Testis (tissue), 2 donors: ENCODE measurements at regions not wholly inside any gene's neighbourhood (a gene's known extent, or its start where the extent isn't known, plus 50 kb on each side); places are given as distances from the start of the nearest gene placed in this dataset.
"Not testable (repeated sequence)": the region's sequence is repeated elsewhere in the genome, so short reads cannot be mapped to it uniquely, and the experiment has no call there.

Source experiments
- DNase-seq: peaks from one replicate; pipeline ENCODE4 v3.0.0-alpha.2; 2019
- H3K27ac ChIP-seq, 2 donors: fragments of 200-600 bp; sonication (generic); one replicate each; pipeline ENCODE4 v1.5.1; 2019
- H3K27me3 ChIP-seq: fragments of 200-600 bp; sonication (generic); one replicate; pipeline ENCODE4 v1.5.1; 2019
- H3K36me3 ChIP-seq: fragments of 200-600 bp; sonication (generic); one replicate; pipeline ENCODE4 v1.5.1; 2017; ENCODE audit warnings: low read depth; ENCODE audit errors: missing control alignments
- H3K4me1 ChIP-seq: fragments of 200-600 bp; sonication (generic); one replicate; pipeline ENCODE4 v1.5.1; 2019
- H3K4me3 ChIP-seq, 2 donors: fragments of 200-600 bp; sonication (generic); one replicate each; pipeline ENCODE4 v1.5.1; 2017 to 2019
- H3K9me3 ChIP-seq: fragments of 200-600 bp; sonication (generic); one replicate; pipeline ENCODE4 v1.5.1; 2017
- POLR2A ChIP-seq: fragments of 450-650 bp; IDR thresholded peaks from one replicate; pipeline ENCODE4 v1.6.1; 2017; ENCODE audit warnings: antibody characterized with exemption, mild to moderate bottlenecking, moderate library complexity
- WGBS, 2 donors: methylation state at CpG; one replicate each; pipeline ENCODE4 v1.1.5; 2018; 5-methylcytosine and 5-hydroxymethylcytosine counted together
- intact Hi-C: fragments of 100-400 bp; cut with DNase I; formaldehyde crosslinking; loops from one replicate; pipeline ENCODE4 v1.15.1; 2023; ENCODE audit warnings: low total_unique reads
- TF ChIP-seq, protein P1 (sequence below), 3 experiments: fragments of 450-650 bp in 2 of 3; fragments of 200-600 bp in 1 of 3; sonication (generic) in 1 of 3; IDR thresholded peaks; one replicate each; pipeline ENCODE4 v1.5.1; 2016 to 2019; ENCODE audit warnings: antibody characterized with exemption in 3 of 3, mild to moderate bottlenecking in 2 of 3, moderate library complexity in 1 of 3

DNA sequence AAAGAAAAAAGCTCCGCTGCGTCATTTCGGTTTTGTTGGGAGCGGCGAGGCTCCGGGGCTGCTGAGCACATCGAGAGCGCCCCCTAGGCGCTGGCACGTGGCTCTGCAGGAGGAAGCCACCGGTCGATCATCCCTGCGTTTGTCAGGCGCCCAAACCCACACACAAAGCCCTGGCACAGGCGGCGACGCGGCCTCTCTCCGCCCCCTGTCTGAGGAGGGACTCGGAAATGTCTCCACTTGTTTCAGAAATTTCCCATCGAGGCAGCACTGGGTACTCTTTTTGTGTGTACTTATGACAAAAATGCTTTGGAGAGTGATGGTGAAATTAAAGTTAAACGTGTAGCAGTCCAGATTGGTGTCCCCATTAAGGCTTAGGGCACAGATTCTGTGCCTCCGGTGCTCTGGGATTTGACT, 407.3 kb upstream of the ONECUT1 start:
- 2 to 3% methylated on average over 23 of the region's 23 CpGs for whole genome bisulfite sequencing, 2 donors
- Histone ChIP-seq H3K36me3 (no peaks in the 10 kb centered on the region), H3K4me1 (no peaks in the 10 kb centered on the region), H3K27me3 (no peaks in the 10 kb centered on the region), H3K4me3 (peak overlapping the region in 1 of 2 donors; percentile 11), H3K27ac (no peak overlapping the region), H3K9me3 (no peaks in the 10 kb centered on the region)
- TF ChIP-seq, protein P1, sequence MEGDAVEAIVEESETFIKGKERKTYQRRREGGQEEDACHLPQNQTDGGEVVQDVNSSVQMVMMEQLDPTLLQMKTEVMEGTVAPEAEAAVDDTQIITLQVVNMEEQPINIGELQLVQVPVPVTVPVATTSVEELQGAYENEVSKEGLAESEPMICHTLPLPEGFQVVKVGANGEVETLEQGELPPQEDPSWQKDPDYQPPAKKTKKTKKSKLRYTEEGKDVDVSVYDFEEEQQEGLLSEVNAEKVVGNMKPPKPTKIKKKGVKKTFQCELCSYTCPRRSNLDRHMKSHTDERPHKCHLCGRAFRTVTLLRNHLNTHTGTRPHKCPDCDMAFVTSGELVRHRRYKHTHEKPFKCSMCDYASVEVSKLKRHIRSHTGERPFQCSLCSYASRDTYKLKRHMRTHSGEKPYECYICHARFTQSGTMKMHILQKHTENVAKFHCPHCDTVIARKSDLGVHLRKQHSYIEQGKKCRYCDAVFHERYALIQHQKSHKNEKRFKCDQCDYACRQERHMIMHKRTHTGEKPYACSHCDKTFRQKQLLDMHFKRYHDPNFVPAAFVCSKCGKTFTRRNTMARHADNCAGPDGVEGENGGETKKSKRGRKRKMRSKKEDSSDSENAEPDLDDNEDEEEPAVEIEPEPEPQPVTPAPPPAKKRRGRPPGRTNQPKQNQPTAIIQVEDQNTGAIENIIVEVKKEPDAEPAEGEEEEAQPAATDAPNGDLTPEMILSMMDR (IDR thresholded peaks at IDR 0.05), result peak in 2 of 3 experiments; percentile 72 to 85
- no peak for TF ChIP-seq POLR2A
- intact Hi-C loops, result no loop called here
- peak; percentile 83 for DNase-seq

DNA sequence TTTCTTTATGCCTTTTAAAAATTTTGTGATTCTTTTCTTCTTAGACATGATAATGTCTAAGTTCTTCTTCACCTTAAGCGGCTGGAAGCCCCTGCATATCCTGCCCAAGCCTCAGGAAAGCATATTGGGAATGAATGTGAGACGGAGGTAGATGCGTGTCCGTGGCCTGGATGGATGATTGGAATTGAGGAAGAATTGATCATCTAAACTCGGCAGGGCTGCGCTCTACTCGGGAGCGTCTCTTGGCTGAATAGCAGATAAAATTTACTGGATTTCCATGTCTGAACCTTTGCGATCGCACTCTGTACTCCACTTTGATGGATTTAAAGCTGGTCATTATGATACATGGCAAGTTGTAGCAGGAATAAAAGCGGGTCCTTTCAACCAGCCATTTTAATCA, 406.7 kb upstream of the ONECUT1 start:
- Histone ChIP-seq H3K27me3 (no peaks in the 10 kb centered on the region), H3K9me3 (no peaks in the 10 kb centered on the region), H3K27ac (no peak overlapping the region), H3K36me3 (no peaks in the 10 kb centered on the region), H3K4me1 (no peaks in the 10 kb centered on the region), H3K4me3 (peak overlapping the region in 1 of 2 donors; percentile 11)
- TF ChIP-seq POLR2A, result no peak
- TF ChIP-seq, protein P1 (IDR thresholded peaks at IDR 0.05), result no peak
- WGBS, 2 donors, result 35 to 45% methylated on average over 11 of the region's 11 CpGs
- intact Hi-C loops, result no loop called here
- DNase-seq, result no peak

DNA sequence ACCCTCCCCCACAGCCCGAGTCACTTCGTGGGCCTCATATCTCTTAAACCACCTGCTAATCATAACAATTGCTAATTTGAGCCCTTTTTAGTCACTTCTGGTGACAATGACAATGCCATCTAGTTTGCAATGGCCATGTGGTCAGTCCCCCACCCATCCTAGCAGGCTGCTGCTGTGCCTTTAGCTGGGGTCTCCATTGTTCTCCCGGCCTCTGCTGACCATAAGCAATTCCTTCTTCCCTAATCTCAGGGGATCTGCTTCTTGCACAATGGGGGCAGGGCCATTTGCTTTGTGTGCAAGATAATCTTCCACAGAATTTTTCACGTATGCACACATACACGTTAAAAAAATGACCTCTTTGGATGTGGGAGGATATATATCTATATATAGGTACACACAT, 406.1 kb upstream of the ONECUT1 start:
- no peaks in the 10 kb centered on the region for H3K27me3 ChIP-seq
- intact Hi-C loops, result no loop called here
- no peak overlapping the region for H3K27ac ChIP-seq
- DNase-seq, result no peak
- no peaks in the 10 kb centered on the region for H3K36me3 ChIP-seq
- H3K4me3 ChIP-seq, result no peak overlapping the region
- WGBS, 2 donors, result 40 to 45% methylated on average over 5 of the region's 5 CpGs
- H3K9me3 ChIP-seq, result no peaks in the 10 kb centered on the region
- TF ChIP-seq POLR2A, result no peak
- TF ChIP-seq, protein P1 (IDR thresholded peaks at IDR 0.05), result no peak
- H3K4me1 ChIP-seq, result no peaks in the 10 kb centered on the region

DNA sequence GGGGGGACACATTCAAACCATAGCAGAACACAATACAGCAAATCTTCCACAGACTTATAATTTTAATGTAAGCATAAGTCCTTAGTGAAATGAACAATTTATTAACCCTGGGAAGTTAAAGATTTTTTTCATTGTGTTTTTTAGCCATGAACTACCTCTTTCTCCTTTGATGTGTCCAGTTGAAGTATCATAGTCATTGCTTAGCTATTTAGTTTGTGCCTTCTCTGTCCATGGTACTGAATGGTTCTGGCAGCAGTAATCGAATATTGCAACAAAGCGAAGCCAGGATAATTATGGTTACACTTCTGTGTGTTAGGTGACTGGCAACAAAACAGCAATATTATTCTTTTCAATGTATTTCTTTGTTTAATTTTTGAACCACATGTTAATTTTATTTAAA, 403.0 kb upstream of the ONECUT1 start:
- Histone ChIP-seq H3K4me1 (no peaks in the 10 kb centered on the region), H3K27ac (no peak overlapping the region), H3K27me3 (no peaks in the 10 kb centered on the region), H3K9me3 (no peaks in the 10 kb centered on the region), H3K36me3 (no peaks in the 10 kb centered on the region), H3K4me3 (no peak overlapping the region)
- intact Hi-C loops, result no loop called here
- DNase-seq, result no peak
- 37 to 38% methylated on average over 2 of the region's 2 CpGs for WGBS, 2 donors
- TF ChIP-seq POLR2A, result no peak
- TF ChIP-seq, protein P1 (IDR thresholded peaks at IDR 0.05), result no peak

DNA sequence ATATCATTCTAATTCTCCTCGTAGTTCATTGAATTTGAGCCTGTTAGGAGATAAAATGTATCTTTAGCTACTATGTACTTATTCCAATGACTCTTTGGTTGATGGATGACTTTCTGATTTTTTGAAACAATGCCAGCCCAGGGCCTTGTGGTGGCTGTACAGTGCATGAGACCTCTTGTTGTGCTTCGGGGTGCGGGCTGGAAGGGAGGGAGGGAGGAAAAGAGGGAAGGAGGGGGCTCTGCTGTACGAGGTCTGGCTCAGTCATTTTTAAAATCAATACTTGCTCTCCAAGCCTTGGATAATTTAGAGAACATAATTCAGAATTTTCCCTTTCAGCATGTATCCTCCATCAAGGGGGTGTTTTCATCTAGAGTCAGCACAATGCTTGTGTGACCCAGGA, 399.7 kb upstream of the ONECUT1 start:
- no peak overlapping the region for H3K27ac ChIP-seq
- H3K4me1 ChIP-seq, result no peaks in the 10 kb centered on the region
- no peaks in the 10 kb centered on the region for H3K27me3 ChIP-seq
- TF ChIP-seq POLR2A, result no peak
- TF ChIP-seq, protein P1 (IDR thresholded peaks at IDR 0.05), result no peak
- H3K36me3 ChIP-seq, result no peaks in the 10 kb centered on the region
- no peak overlapping the region for H3K4me3 ChIP-seq
- 68% methylated on average over 4 of the region's 4 CpGs for WGBS, 2 donors
- intact Hi-C loops, result no loop called here
- no peaks in the 10 kb centered on the region for H3K9me3 ChIP-seq
- no peak for DNase-seq

DNA sequence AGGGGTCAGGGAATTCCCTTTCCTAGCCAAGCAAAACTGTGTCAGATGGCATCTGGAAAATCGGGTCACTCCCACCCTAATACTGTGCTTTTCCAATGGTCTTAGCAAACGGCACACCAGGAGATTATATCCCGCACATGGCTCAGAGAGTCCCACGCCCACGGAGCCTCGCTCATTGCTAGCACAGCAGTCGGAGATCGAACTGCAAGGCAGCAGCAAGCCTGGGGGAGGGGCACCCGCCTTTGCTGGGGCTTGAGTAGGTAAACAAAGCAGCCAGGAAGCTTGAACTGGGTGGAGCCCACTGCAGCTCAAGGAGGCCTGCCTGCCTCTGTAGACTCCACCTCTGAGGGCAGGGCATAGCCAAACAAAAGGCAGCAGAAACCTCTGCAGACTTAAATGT, 393.3 kb upstream of the ONECUT1 start:
- H3K4me1 ChIP-seq, intact Hi-C loops, H3K27ac ChIP-seq, H3K4me3 ChIP-seq, H3K36me3 ChIP-seq, H3K9me3 ChIP-seq, H3K27me3 ChIP-seq, DNase-seq: not testable (repeated sequence)
- 74% methylated on average over 9 of the region's 9 CpGs; no CpG with 5 or more reads in 1 of the 2 donors for WGBS, 2 donors
